ENCODE measurements at regions not wholly inside any gene's neighbourhood (a gene's known extent, or its start where the extent isn't known, plus 50 kb on each side); places are given as distances from the start of the nearest gene placed in this dataset.

- no peak for TF ChIP-seq CTCF (IDR thresholded peaks at IDR 0.05; ENCODE audit: insufficient read depth, low read length)
- no peak for TF ChIP-seq SPI1 (IDR thresholded peaks at IDR 0.05; ENCODE audit: borderline replicate concordance, low read depth)
- no peak for TF ChIP-seq POLR2AphosphoS5 (IDR thresholded peaks at IDR 0.05; ENCODE audit: low read depth)
These were observed 208.7 kb upstream of the FOXN3 start for GRCh38 chr14:89625731-89626232.
